HepG2 (cell line): ENCODE measurements at regions not wholly inside any gene's neighbourhood (a gene's known extent, or its start where the extent isn't known, plus 50 kb on each side); places are given as distances from the start of the nearest gene placed in this dataset.

Source experiments
- CEBPG ChIP-seq: IDR thresholded peaks from 2 replicates; pipeline ENCODE4 v1.6.1; 2016
- CREM ChIP-seq, 2 experiments: sonication (generic) in 1 of 2; formaldehyde crosslinking in 1 of 2; IDR thresholded peaks; 2 replicates each; pipeline versions ENCODE4 v1.4.0 to v1.6.1; 2016 to 2020; ENCODE audit warnings: antibody characterized with exemption in 1 of 2, mild to moderate bottlenecking in 1 of 2, missing genetic modification reagents in 1 of 2
- EHMT2 ChIP-seq: fragments of 200-600 bp; sonication (generic); IDR thresholded peaks from 2 replicates; pipeline ENCODE4 v1.7.0; 2017; ENCODE audit warnings: antibody characterized with exemption, low read depth, low read length, borderline replicate concordance
- MEF2D ChIP-seq: sonication (generic); formaldehyde crosslinking; IDR thresholded peaks from 2 replicates; pipeline ENCODE4 v1.5.1; 2020; ENCODE audit warnings: mild to moderate bottlenecking, missing genetic modification reagents
- ONECUT2 ChIP-seq: sonication (generic); formaldehyde crosslinking; IDR thresholded peaks from 2 replicates; pipeline ENCODE4 v1.4.0; 2020; ENCODE audit warnings: missing genetic modification reagents
- POGZ ChIP-seq: sonication (generic); formaldehyde crosslinking; IDR thresholded peaks from 2 replicates; pipeline ENCODE4 v1.4.0; 2020; ENCODE audit warnings: mild to moderate bottlenecking, missing genetic modification reagents
- PPARG ChIP-seq: conservative IDR thresholded peaks from 2 replicates; pipeline ENCODE4 v1.6.1; 2016; ENCODE audit warnings: missing biosample characterization, missing genetic modification reagents
- RCOR2 ChIP-seq: IDR thresholded peaks from 2 replicates; pipeline ENCODE4 v1.6.1; 2016; ENCODE audit warnings: missing biosample characterization, missing genetic modification reagents
- RXRB ChIP-seq: IDR thresholded peaks from 2 replicates; pipeline ENCODE4 v1.6.1; 2016; ENCODE audit warnings: borderline replicate concordance, missing genetic modification reagents, missing compliant biosample characterization
- SALL1 ChIP-seq: sonication (generic); formaldehyde crosslinking; IDR thresholded peaks from 2 replicates; pipeline ENCODE4 v1.8.0; 2022; ENCODE audit warnings: mild to moderate bottlenecking, missing genetic modification reagents
- SKI ChIP-seq: fragments of 450-650 bp; IDR thresholded peaks from one replicate; pipeline ENCODE4 v1.6.1; 2018; ENCODE audit warnings: mild to moderate bottlenecking; ENCODE audit not compliant: partially characterized antibody
- SOX5 ChIP-seq: IDR thresholded peaks from 2 replicates; pipeline ENCODE4 v1.6.1; 2016; ENCODE audit warnings: borderline replicate concordance
- SP4 ChIP-seq: sonication (generic); formaldehyde crosslinking; IDR thresholded peaks from 2 replicates; pipeline ENCODE4 v1.8.1; 2023; ENCODE audit warnings: mild to moderate bottlenecking, missing genetic modification reagents
- TBX2 ChIP-seq: sonication (generic); formaldehyde crosslinking; IDR thresholded peaks from 2 replicates; pipeline ENCODE4 v1.5.0; 2020; ENCODE audit warnings: missing genetic modification reagents, mild to moderate bottlenecking, borderline replicate concordance
- TCF7 ChIP-seq: sonication (generic); IDR thresholded peaks from 2 replicates; pipeline ENCODE4 v1.6.1; 2016; ENCODE audit warnings: antibody characterized with exemption, low read depth
- TCF7L2 ChIP-seq: IDR thresholded peaks from 2 replicates; pipeline ENCODE4 v1.6.1; 2011; ENCODE audit warnings: mild to moderate bottlenecking, low read depth, low read length, moderate library complexity
- ZBTB7B ChIP-seq: sonication (generic); formaldehyde crosslinking; IDR thresholded peaks from 2 replicates; pipeline ENCODE4 v1.4.0; 2020; ENCODE audit warnings: missing genetic modification reagents
- ZMYM3 ChIP-seq: sonication (generic); formaldehyde crosslinking; IDR thresholded peaks from 2 replicates; pipeline ENCODE4 v1.5.1; 2020; ENCODE audit warnings: mild to moderate bottlenecking, missing genetic modification reagents
- ZMYM4 ChIP-seq: sonication (generic); formaldehyde crosslinking; IDR thresholded peaks from 2 replicates; pipeline ENCODE4 v1.8.1; 2023; ENCODE audit warnings: mild to moderate bottlenecking, missing genetic modification reagents
- ZNF652 ChIP-seq: IDR thresholded peaks from 2 replicates; pipeline ENCODE4 v1.6.1; 2016; ENCODE audit warnings: low read depth, borderline replicate concordance
- ZNF678 ChIP-seq: sonication (generic); formaldehyde crosslinking; IDR thresholded peaks from 2 replicates; pipeline ENCODE4 v1.4.0; 2020; ENCODE audit warnings: mild to moderate bottlenecking, missing genetic modification reagents
- ZNF761 ChIP-seq: sonication (generic); formaldehyde crosslinking; conservative IDR thresholded peaks from 2 replicates; pipeline ENCODE4 v1.4.0; 2020; ENCODE audit warnings: mild to moderate bottlenecking, missing genetic modification reagents
- ZNF766 ChIP-seq: sonication (generic); formaldehyde crosslinking; IDR thresholded peaks from 2 replicates; pipeline ENCODE4 v1.5.0; 2020; ENCODE audit warnings: missing genetic modification reagents, borderline replicate concordance
- ZSCAN21 ChIP-seq: sonication (generic); formaldehyde crosslinking; IDR thresholded peaks from 2 replicates; pipeline ENCODE4 v1.8.0; 2022; ENCODE audit warnings: mild to moderate bottlenecking, missing genetic modification reagents, moderate library complexity, borderline replicate concordance
- ZSCAN31 ChIP-seq: sonication (generic); formaldehyde crosslinking; IDR thresholded peaks from 2 replicates; pipeline ENCODE4 v1.5.0; 2020; ENCODE audit warnings: low read depth, mild to moderate bottlenecking, missing genetic modification reagents
- ZSCAN5A ChIP-seq: sonication (generic); formaldehyde crosslinking; IDR thresholded peaks from 2 replicates; pipeline ENCODE4 v1.8.0; 2022; ENCODE audit warnings: mild to moderate bottlenecking, missing genetic modification reagents, borderline replicate concordance
- TF ChIP-seq, protein P1 (sequence below), 2 experiments: sonication (generic) in 1 of 2; formaldehyde crosslinking in 1 of 2; IDR thresholded peaks; 2 replicates each; pipeline versions ENCODE4 v1.4.0 to v1.6.1; 2016 to 2020; ENCODE audit warnings: borderline replicate concordance in 1 of 2, low read depth in 1 of 2, mild to moderate bottlenecking in 1 of 2, missing genetic modification reagents in 1 of 2

DNA sequence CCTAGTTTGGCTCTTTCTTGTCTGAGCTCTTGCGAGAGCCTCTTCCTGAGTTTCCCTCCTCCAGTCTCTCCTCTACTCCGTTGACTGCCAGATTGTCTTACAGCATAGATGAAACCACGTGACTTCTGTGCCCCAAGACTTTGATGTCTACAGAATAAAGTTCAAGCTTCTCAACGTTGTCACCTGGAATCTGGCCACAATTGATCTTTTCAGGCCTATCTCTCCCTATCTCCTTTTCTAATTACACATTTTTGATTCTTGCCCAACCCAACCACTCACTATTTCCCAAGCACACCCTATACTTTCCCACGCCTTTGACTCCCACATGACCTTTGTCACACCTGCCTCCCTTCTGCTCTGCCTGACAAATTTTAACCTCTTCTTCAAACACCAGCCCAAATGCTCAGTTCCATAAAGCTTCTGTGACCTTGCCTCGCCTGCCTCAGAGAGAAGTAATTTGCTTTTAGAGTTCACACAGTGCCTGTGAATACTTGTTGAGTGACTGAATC lies 52.4 kb upstream of the PMFBP1 start (continued):
- TF ChIP-seq ZBTB7B (CRISPR knock-in tag) (0 out of 2 replicates have a peak, but pooled peaks have one; percentile 27), SOX5 (CRISPR knock-in tag) (peak; percentile 31; the same call in 1 of the 2 replicates), ONECUT2 (CRISPR knock-in tag) (peak; percentile 47; the same call in 1 of the 2 replicates), ZNF766 (no peak), TCF7 (peak; percentile 63), ZNF761 (CRISPR knock-in tag) (0 out of 2 replicates have a peak, but pooled peaks have one; percentile 47), TBX2 (CRISPR knock-in tag) (peak; percentile 90), CEBPG (CRISPR knock-in tag) (peak; percentile 62), SALL1 (CRISPR knock-in tag) (peak; percentile 46; the same call in 1 of the 2 replicates), EHMT2 (0 out of 2 replicates have a peak, but pooled peaks have one; percentile 40), RCOR2 (CRISPR knock-in tag) (peak; percentile 44; the same call in 1 of the 2 replicates), CREM (IDR thresholded peaks at IDR 0.05) (peak; percentile 60; the same call in 1 of the 2 replicates), CREM (CRISPR knock-in tag; IDR thresholded peaks at IDR 0.05) (no peak), POGZ (peak; percentile 78), ZNF678 (CRISPR knock-in tag) (no peak), ZSCAN5A (CRISPR knock-in tag) (peak; percentile 66; the same call in 1 of the 2 replicates), PPARG (CRISPR knock-in tag) (peak; percentile 85), ZMYM3 (CRISPR knock-in tag) (peak; percentile 69), MEF2D (CRISPR knock-in tag) (0 out of 2 replicates have a peak, but pooled peaks have one; percentile 42), ZNF652 (CRISPR knock-in tag) (peak; percentile 77), ZSCAN21 (CRISPR knock-in tag) (no peak), ZSCAN31 (CRISPR knock-in tag) (0 out of 2 replicates have a peak, but pooled peaks have one; percentile 42), SP4 (peak; percentile 38; the same call in 1 of the 2 replicates), SKI (peak; percentile 38), RXRB (peak; percentile 67; the same call in 1 of the 2 replicates), TCF7L2 (0 out of 2 replicates have a peak, but pooled peaks have one; percentile 50), ZMYM4 (CRISPR knock-in tag) (peak; percentile 85)
- TF ChIP-seq, protein P1, sequence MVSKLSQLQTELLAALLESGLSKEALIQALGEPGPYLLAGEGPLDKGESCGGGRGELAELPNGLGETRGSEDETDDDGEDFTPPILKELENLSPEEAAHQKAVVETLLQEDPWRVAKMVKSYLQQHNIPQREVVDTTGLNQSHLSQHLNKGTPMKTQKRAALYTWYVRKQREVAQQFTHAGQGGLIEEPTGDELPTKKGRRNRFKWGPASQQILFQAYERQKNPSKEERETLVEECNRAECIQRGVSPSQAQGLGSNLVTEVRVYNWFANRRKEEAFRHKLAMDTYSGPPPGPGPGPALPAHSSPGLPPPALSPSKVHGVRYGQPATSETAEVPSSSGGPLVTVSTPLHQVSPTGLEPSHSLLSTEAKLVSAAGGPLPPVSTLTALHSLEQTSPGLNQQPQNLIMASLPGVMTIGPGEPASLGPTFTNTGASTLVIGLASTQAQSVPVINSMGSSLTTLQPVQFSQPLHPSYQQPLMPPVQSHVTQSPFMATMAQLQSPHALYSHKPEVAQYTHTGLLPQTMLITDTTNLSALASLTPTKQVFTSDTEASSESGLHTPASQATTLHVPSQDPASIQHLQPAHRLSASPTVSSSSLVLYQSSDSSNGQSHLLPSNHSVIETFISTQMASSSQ (IDR thresholded peaks at IDR 0.05; ENCODE audit: low read depth) = peak; percentile 35; the same call in 1 of the 2 replicates
- TF ChIP-seq, protein P1 (CRISPR knock-in tag; IDR thresholded peaks at IDR 0.05; ENCODE audit: borderline replicate concordance) = peak; percentile 32; the same call in 1 of the 2 replicates
